Panc1 (cell line): ENCODE measurements at regions not wholly inside any gene's neighbourhood (a gene's known extent, or its start where the extent isn't known, plus 50 kb on each side); places are given as distances from the start of the nearest gene placed in this dataset.

Experiments used
- CTCF ChIP-seq: fragments of 450-650 bp; IDR thresholded peaks from 2 replicates; pipeline ENCODE4 v1.5.1; 2017; ENCODE audit warnings: mild to moderate bottlenecking
- POLR2AphosphoS5 ChIP-seq: IDR thresholded peaks from 2 replicates; pipeline ENCODE4 v1.6.1; 2012; ENCODE audit warnings: mild to moderate bottlenecking, low read depth, low read length, moderate library complexity
- REST ChIP-seq, 2 experiments: IDR thresholded peaks; 2 replicates each; pipeline ENCODE4 v1.6.1; 2011 to 2012; ENCODE audit warnings: low read depth in 2 of 2, control low read depth in 1 of 2, low read length in 1 of 2, mild to moderate bottlenecking in 1 of 2, moderate library complexity in 1 of 2; ENCODE audit not compliant: insufficient read depth in 1 of 2
- SIN3A ChIP-seq: IDR thresholded peaks from 2 replicates; pipeline ENCODE4 v1.6.1; 2012; ENCODE audit warnings: low read depth, mild to moderate bottlenecking, low read length, moderate library complexity, borderline replicate concordance; ENCODE audit not compliant: insufficient read depth
- TCF7L2 ChIP-seq: IDR thresholded peaks from 2 replicates; pipeline ENCODE4 v1.6.1; 2011; ENCODE audit warnings: mild to moderate bottlenecking, low read depth, low read length, inconsistent platforms

- no peak for TF ChIP-seq CTCF
- TF ChIP-seq POLR2AphosphoS5, result no peak
- no peak for TF ChIP-seq REST (IDR thresholded peaks at IDR 0.05; ENCODE audit: insufficient read depth in 1 of 2, low read depth in 2 of 2, low read length in 1 of 2)
- no peak for TF ChIP-seq SIN3A
- no peak for TF ChIP-seq TCF7L2
These were observed 68.7 kb downstream of the MBL2 start for GRCh38 chr10:52703898-52704297.
